HL-60 (cell line): ENCODE measurements at regions not wholly inside any gene's neighbourhood (a gene's known extent, or its start where the extent isn't known, plus 50 kb on each side); places are given as distances from the start of the nearest gene placed in this dataset.

Experiments used
- DNase-seq, 2 experiments: peaks; one replicate each; pipeline ENCODE4 v3.0.0-alpha.2; 2010 to 2020; ENCODE audit warnings: low read depth in 1 of 2, low spot score in 1 of 2
- H3K27ac ChIP-seq: fragments of 250-450 bp; sonication (Bioruptor Pico); replicated peaks from 2 replicates; pipeline ENCODE4 v1.5.1; 2020; ENCODE audit warnings: mild to moderate bottlenecking, moderate library complexity
- H3K27me3 ChIP-seq: fragments of 250-450 bp; sonication (Bioruptor Pico); 2 replicates; pipeline ENCODE4 v1.5.1; 2021; ENCODE audit warnings: mild to moderate bottlenecking, moderate library complexity; ENCODE audit not compliant: insufficient read depth, poor library complexity, severe bottlenecking
- H3K4me3 ChIP-seq: replicated peaks from 2 replicates; pipeline ENCODE4 v1.5.1; 2011; ENCODE audit warnings: mild to moderate bottlenecking, control low read depth, low read length; ENCODE audit not compliant: insufficient read depth
- GABPA ChIP-seq: IDR thresholded peaks from 2 replicates; pipeline ENCODE4 v1.6.1; 2012; ENCODE audit warnings: low read depth
- POLR2AphosphoS5 ChIP-seq: IDR thresholded peaks from 2 replicates; pipeline ENCODE4 v1.6.1; 2012; ENCODE audit warnings: low read depth
- SPI1 ChIP-seq: IDR thresholded peaks from 2 replicates; pipeline ENCODE4 v1.6.1; 2012; ENCODE audit warnings: low read depth, mild to moderate bottlenecking, borderline replicate concordance
- TF ChIP-seq, protein P1 (sequence below): IDR thresholded peaks from 2 replicates; pipeline ENCODE4 v1.6.1; 2012; ENCODE audit warnings: low read depth; ENCODE audit not compliant: insufficient replicate concordance
- TF ChIP-seq, protein P2 (sequence below): IDR thresholded peaks from one replicate; pipeline ENCODE4 v1.5.1; 2011; ENCODE audit warnings: low read length, control low read depth, inconsistent platforms; ENCODE audit not compliant: insufficient read depth

DNA sequence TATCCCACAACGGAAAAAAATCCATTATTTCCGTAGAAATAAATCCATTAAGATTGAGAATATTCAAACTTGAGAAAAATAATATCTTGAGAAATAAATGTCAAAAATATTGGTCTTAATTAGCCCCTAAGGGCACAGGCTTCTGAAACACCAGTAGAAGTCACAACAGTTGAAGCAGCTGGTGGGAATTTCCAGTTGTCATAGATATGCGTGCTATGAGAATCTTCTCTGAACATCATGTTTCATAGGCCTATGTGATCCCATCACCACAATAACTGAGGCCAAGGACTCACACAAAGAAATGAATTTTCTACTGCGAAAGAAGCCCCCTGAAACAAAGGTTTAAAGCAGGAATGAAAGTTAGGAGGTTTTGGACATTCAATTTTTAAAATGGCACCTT is 292.0 kb downstream of the DTHD1 start:
- DNase-seq = no peak
- TF ChIP-seq GABPA (no peak), POLR2AphosphoS5 (no peak), SPI1 (no peak)
- TF ChIP-seq, protein P1, sequence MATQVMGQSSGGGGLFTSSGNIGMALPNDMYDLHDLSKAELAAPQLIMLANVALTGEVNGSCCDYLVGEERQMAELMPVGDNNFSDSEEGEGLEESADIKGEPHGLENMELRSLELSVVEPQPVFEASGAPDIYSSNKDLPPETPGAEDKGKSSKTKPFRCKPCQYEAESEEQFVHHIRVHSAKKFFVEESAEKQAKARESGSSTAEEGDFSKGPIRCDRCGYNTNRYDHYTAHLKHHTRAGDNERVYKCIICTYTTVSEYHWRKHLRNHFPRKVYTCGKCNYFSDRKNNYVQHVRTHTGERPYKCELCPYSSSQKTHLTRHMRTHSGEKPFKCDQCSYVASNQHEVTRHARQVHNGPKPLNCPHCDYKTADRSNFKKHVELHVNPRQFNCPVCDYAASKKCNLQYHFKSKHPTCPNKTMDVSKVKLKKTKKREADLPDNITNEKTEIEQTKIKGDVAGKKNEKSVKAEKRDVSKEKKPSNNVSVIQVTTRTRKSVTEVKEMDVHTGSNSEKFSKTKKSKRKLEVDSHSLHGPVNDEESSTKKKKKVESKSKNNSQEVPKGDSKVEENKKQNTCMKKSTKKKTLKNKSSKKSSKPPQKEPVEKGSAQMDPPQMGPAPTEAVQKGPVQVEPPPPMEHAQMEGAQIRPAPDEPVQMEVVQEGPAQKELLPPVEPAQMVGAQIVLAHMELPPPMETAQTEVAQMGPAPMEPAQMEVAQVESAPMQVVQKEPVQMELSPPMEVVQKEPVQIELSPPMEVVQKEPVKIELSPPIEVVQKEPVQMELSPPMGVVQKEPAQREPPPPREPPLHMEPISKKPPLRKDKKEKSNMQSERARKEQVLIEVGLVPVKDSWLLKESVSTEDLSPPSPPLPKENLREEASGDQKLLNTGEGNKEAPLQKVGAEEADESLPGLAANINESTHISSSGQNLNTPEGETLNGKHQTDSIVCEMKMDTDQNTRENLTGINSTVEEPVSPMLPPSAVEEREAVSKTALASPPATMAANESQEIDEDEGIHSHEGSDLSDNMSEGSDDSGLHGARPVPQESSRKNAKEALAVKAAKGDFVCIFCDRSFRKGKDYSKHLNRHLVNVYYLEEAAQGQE = no peak
- TF ChIP-seq, protein P2, sequence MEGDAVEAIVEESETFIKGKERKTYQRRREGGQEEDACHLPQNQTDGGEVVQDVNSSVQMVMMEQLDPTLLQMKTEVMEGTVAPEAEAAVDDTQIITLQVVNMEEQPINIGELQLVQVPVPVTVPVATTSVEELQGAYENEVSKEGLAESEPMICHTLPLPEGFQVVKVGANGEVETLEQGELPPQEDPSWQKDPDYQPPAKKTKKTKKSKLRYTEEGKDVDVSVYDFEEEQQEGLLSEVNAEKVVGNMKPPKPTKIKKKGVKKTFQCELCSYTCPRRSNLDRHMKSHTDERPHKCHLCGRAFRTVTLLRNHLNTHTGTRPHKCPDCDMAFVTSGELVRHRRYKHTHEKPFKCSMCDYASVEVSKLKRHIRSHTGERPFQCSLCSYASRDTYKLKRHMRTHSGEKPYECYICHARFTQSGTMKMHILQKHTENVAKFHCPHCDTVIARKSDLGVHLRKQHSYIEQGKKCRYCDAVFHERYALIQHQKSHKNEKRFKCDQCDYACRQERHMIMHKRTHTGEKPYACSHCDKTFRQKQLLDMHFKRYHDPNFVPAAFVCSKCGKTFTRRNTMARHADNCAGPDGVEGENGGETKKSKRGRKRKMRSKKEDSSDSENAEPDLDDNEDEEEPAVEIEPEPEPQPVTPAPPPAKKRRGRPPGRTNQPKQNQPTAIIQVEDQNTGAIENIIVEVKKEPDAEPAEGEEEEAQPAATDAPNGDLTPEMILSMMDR = no peak

DNA sequence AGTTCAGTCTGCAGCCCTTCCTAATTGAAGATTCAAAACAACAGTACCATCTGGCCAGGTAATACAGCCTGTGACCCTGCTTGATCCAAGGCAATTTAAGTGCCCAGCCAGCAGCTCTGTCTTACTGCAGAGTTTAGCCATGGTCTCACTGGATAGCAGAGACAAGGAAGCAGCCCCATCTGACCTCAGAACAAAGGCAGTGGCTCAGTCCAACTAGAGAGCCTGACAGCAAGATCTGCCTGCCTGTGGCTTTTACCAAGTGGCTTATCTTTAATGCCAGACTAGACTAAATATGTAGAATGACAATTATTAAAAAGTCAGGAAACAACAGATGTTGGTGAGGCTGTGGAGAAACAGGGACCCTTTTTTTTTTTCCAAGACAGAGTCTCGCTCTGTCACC is 293.4 kb downstream of the DTHD1 start:
- Histone ChIP-seq H3K27ac (no peak overlapping the region), H3K4me3 (no peak overlapping the region), H3K27me3 (no peaks in the 10 kb centered on the region)
- TF ChIP-seq, protein P2 = no peak
- no peak for TF ChIP-seq POLR2AphosphoS5
- TF ChIP-seq GABPA = no peak
- TF ChIP-seq, protein P1 = no peak
- no peak for TF ChIP-seq SPI1
- DNase-seq = no peak

More for the DNA sequence above, 292.0 kb downstream of the DTHD1 start:
- Histone ChIP-seq H3K27ac (no peak overlapping the region), H3K27me3 (no peaks in the 10 kb centered on the region), H3K4me3 (no peak overlapping the region)

DNA sequence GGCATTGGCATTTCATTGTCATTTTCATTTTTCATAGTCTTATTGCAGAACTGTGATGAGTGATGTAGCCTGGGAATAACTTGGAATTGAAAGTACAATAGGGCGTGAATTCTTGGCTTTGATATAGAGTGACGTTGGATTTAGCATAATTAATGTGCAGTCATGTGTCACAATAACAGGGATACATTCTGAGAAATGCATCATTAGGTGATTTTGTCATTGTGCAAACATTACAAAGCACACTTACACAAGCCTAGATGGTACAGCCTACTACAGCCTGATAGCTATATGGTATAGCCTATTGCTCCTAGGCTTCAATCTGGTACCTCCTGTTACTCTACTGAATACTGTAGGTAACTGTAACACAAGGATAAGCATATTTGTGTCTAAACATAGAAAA is 300.8 kb downstream of the DTHD1 start:
- Histone ChIP-seq H3K27me3 (no peaks in the 10 kb centered on the region), H3K27ac (no peak overlapping the region), H3K4me3 (no peak overlapping the region)
- DNase-seq = no peak
- no peak for TF ChIP-seq GABPA
- TF ChIP-seq, protein P1 = no peak
- TF ChIP-seq, protein P2 = no peak
- no peak for TF ChIP-seq SPI1
- no peak for TF ChIP-seq POLR2AphosphoS5
